ENCODE measurements at regions not wholly inside any gene's neighbourhood (a gene's known extent, or its start where the extent isn't known, plus 50 kb on each side); places are given as distances from the start of the nearest gene placed in this dataset.
"Not testable (repeated sequence)": the region's sequence is repeated elsewhere in the genome, so short reads cannot be mapped to it uniquely, and the experiment has no call there.

- no peak overlapping the region for H3K4me3 Mint-ChIP-seq
- DNase-seq (ENCODE audit: low read depth, low spot score), result peak; percentile 45
- H3K27me3 Mint-ChIP-seq (ENCODE audit: low read depth), result no peaks in the 10 kb centered on the region
- H3K36me3 Mint-ChIP-seq (ENCODE audit: low read depth), result peaks cover 10% of the 10 kb centered on the region
- no peaks in the 10 kb centered on the region for H3K4me1 Mint-ChIP-seq
- no peak overlapping the region for H3K27ac Mint-ChIP-seq (ENCODE audit: unreplicated experiment)
- peaks cover 4% of the 10 kb centered on the region for H3K9me3 Mint-ChIP-seq
- peak; percentile 90 for TF ChIP-seq CTCF (conservative IDR thresholded peaks at IDR 0.05)
These were observed 150.5 kb upstream of the VKORC1L1 start for GRCh38 chr7:65722361-65722792.

GRCh38 chr7:65727182-65727581, 145.7 kb upstream of the VKORC1L1 start:
- not testable (repeated sequence) for DNase-seq (ENCODE audit: low read depth, low spot score); H3K9me3 Mint-ChIP-seq; H3K4me3 Mint-ChIP-seq; H3K27me3 Mint-ChIP-seq (ENCODE audit: low read depth); H3K4me1 Mint-ChIP-seq; H3K36me3 Mint-ChIP-seq (ENCODE audit: low read depth)
- H3K27ac Mint-ChIP-seq (ENCODE audit: unreplicated experiment), result peak overlapping the region; percentile 62

GRCh38 chr7:65731129-65731528, 141.7 kb upstream of the VKORC1L1 start:
- no peak for TF ChIP-seq CTCF (conservative IDR thresholded peaks at IDR 0.05)
- Mint-ChIP-seq H3K27ac (ENCODE audit: unreplicated experiment) (no peak overlapping the region), H3K4me3 (peak overlapping the region; percentile 39), H3K9me3 (no peaks in the 10 kb centered on the region), H3K36me3 (ENCODE audit: low read depth) (no peaks in the 10 kb centered on the region), H3K4me1 (peaks cover 7% of the 10 kb centered on the region), H3K27me3 (ENCODE audit: low read depth) (no peaks in the 10 kb centered on the region)
- no peak for DNase-seq (ENCODE audit: low read depth, low spot score)

GRCh38 chr7:65731562-65732035, 141.3 kb upstream of the VKORC1L1 start:
- peak; percentile 26 for DNase-seq (ENCODE audit: low read depth, low spot score)

GRCh38 chr7:65744406-65744805, 128.5 kb upstream of the VKORC1L1 start:
- Mint-ChIP-seq H3K27me3 (ENCODE audit: low read depth) (no peaks in the 10 kb centered on the region), H3K27ac (ENCODE audit: unreplicated experiment) (no peak overlapping the region), H3K36me3 (ENCODE audit: low read depth) (peaks cover 2% of the 10 kb centered on the region), H3K4me1 (peaks cover 4% of the 10 kb centered on the region), H3K4me3 (no peak overlapping the region), H3K9me3 (no peaks in the 10 kb centered on the region)
- DNase-seq (ENCODE audit: low read depth, low spot score), result no peak
- no peak for TF ChIP-seq CTCF (conservative IDR thresholded peaks at IDR 0.05)

More at GRCh38 chr7:65731562-65732035, 141.3 kb upstream of the VKORC1L1 start:
- Mint-ChIP-seq H3K27me3 (ENCODE audit: low read depth) (no peaks in the 10 kb centered on the region), H3K9me3 (no peaks in the 10 kb centered on the region), H3K36me3 (ENCODE audit: low read depth) (no peaks in the 10 kb centered on the region), H3K4me3 (no peak overlapping the region), H3K27ac (ENCODE audit: unreplicated experiment) (no peak overlapping the region), H3K4me1 (peaks cover 7% of the 10 kb centered on the region)
- peak; percentile 54 for TF ChIP-seq CTCF (conservative IDR thresholded peaks at IDR 0.05)

- H3K9me3 Mint-ChIP-seq, result no peaks in the 10 kb centered on the region
- H3K27me3 Mint-ChIP-seq (ENCODE audit: low read depth), result no peaks in the 10 kb centered on the region
- TF ChIP-seq CTCF (conservative IDR thresholded peaks at IDR 0.05), result no peak
- H3K4me1 Mint-ChIP-seq, result peaks cover 15% of the 10 kb centered on the region
- no peaks in the 10 kb centered on the region for H3K36me3 Mint-ChIP-seq (ENCODE audit: low read depth)
- no peak overlapping the region for H3K27ac Mint-ChIP-seq (ENCODE audit: unreplicated experiment)
- no peak for DNase-seq (ENCODE audit: low read depth, low spot score)
- no peak overlapping the region for H3K4me3 Mint-ChIP-seq
These were observed 126.5 kb upstream of the VKORC1L1 start for GRCh38 chr7:65746398-65746669.

Measured in neural crest cell (in vitro differentiated cells).